Activated B cell treated with CpG ODN at 0.5 μM for 24 hours (primary cell): ENCODE measurements at regions not wholly inside any gene's neighbourhood (a gene's known extent, or its start where the extent isn't known, plus 50 kb on each side); places are given as distances from the start of the nearest gene placed in this dataset.

Experiments
- ATAC-seq: fragments of 200-7000 bp; cut with Tn5 transposase; one replicate; pipeline ENCODE4 v1.10.0; 2021; ENCODE audit warnings: low read depth, mild to moderate bottlenecking, moderate library complexity
- CTCF ChIA-PET: fragments of 350-600 bp; sonication (Branson Sonifier 250); formaldehyde crosslinking; loops from one replicate; lab custom pipeline; 2021; ENCODE audit warnings: antibody characterized with exemption; lab: Charles Lee
- POLR2A ChIA-PET: fragments of 350-600 bp; sonication (Branson Sonifier 250); formaldehyde crosslinking; loops from one replicate; lab custom pipeline; 2021; ENCODE audit warnings: antibody characterized with exemption; lab: Charles Lee
- DNase-seq: peaks from one replicate; pipeline ENCODE4 v3.0.0; 2022
- H3K27ac Mint-ChIP-seq: one replicate; pipeline ENCODE4 v1.8.0; 2020; ENCODE audit warnings: mixed read lengths
- H3K27me3 Mint-ChIP-seq: one replicate; pipeline ENCODE4 v1.8.0; 2021; ENCODE audit warnings: mixed read lengths
- H3K36me3 Mint-ChIP-seq: one replicate; pipeline ENCODE4 v1.8.0; 2021; ENCODE audit warnings: low read depth, mixed read lengths
- H3K4me1 Mint-ChIP-seq: one replicate; pipeline ENCODE4 v1.8.0; 2021; ENCODE audit warnings: mixed read lengths
- H3K4me3 Mint-ChIP-seq: one replicate; pipeline ENCODE4 v1.8.0; 2020; ENCODE audit warnings: mild to moderate bottlenecking, mixed read lengths
- H3K9me3 Mint-ChIP-seq: one replicate; pipeline ENCODE4 v1.8.0; 2020; ENCODE audit warnings: mixed read lengths
- intact Hi-C: fragments of 100-400 bp; cut with micrococcal nuclease; formaldehyde crosslinking; loops from one replicate; pipeline ENCODE4 v1.15.1; 2024
- TF ChIP-seq, protein P1 (sequence below): fragments of 200-600 bp; IDR thresholded peaks from one replicate; pipeline ENCODE4 v1.8.0; 2022; ENCODE audit warnings: antibody characterized with exemption, mild to moderate bottlenecking

DNA sequence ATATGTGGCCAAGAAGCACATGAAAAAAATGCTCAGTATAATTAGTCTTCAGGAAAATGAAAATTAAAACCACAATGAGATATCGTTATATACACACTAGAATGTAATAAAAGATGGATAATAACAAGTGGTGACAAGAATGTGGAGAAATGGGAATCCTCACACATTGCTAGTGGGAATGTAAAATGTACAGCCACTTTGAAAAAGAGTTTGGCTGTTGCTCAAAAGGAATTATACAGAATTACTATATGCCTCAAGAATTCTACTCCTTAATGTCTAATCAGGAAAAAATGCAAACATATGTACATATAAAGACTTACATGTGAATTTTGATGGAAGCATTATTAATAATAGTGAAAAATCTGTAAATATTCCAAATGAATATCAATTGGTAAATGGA, 102.2 kb downstream of the SPCS3 start:
- Mint-ChIP-seq H3K27me3 (peaks cover 2% of the 10 kb centered on the region), H3K4me3 (no peak overlapping the region), H3K27ac (no peak overlapping the region), H3K4me1 (no peaks in the 10 kb centered on the region), H3K9me3 (no peaks in the 10 kb centered on the region), H3K36me3 (no peaks in the 10 kb centered on the region)
- POLR2A ChIA-PET, result no interaction called here
- CTCF ChIA-PET, result no interaction called here
- DNase-seq, result no peak
- intact Hi-C loops, result no loop called here
- ATAC-seq, result no peak
- TF ChIP-seq, protein P1, sequence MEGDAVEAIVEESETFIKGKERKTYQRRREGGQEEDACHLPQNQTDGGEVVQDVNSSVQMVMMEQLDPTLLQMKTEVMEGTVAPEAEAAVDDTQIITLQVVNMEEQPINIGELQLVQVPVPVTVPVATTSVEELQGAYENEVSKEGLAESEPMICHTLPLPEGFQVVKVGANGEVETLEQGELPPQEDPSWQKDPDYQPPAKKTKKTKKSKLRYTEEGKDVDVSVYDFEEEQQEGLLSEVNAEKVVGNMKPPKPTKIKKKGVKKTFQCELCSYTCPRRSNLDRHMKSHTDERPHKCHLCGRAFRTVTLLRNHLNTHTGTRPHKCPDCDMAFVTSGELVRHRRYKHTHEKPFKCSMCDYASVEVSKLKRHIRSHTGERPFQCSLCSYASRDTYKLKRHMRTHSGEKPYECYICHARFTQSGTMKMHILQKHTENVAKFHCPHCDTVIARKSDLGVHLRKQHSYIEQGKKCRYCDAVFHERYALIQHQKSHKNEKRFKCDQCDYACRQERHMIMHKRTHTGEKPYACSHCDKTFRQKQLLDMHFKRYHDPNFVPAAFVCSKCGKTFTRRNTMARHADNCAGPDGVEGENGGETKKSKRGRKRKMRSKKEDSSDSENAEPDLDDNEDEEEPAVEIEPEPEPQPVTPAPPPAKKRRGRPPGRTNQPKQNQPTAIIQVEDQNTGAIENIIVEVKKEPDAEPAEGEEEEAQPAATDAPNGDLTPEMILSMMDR, result no peak

DNA sequence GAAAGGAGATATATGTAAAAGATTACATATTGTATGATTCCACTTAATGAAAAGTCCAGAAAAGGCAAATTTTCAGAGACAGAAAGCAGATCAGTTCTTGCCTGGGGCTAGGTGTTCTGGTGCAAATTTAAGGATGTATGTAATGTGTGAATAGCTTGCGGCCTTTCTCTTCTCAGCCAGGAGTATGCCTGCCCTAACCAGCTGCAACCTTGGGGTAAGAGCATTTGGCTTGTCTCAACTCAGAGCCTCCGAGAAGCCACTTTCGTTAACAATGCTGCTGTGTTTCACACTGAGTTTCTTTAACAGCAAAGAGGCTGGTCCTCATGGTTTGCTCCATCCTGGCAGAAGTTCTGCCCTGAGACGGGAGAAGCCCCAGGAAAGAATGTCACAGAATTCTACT, 102.7 kb downstream of the SPCS3 start:
- DNase-seq, result no peak
- TF ChIP-seq, protein P1, result no peak
- Mint-ChIP-seq H3K27ac (no peak overlapping the region), H3K4me3 (no peak overlapping the region), H3K27me3 (no peaks in the 10 kb centered on the region), H3K36me3 (no peaks in the 10 kb centered on the region), H3K9me3 (no peaks in the 10 kb centered on the region), H3K4me1 (no peaks in the 10 kb centered on the region)
- ChIA-PET POLR2A (no interaction called here), CTCF (no interaction called here)
- ATAC-seq, result no peak
- intact Hi-C loops, result no loop called here

DNA sequence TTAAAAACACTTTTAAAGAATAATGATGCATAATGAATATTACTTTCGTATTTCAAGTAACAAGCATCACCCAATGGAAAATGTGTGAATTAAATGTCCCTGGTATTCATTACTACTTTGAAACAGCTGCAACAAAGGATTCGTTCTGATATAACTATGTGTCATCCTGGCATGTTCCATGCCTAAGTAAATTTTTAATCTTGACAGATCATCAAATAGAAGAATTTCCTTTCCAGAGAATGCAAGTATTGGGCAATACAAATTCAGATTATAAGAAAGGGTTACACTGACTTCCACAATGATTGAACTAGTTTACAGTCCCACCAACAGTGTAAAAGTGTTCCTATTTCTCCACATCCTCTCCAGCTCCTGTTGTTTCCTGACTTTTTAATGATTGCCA, 105.3 kb downstream of the SPCS3 start:
- DNase-seq (no peak), ATAC-seq (no peak)
- CTCF ChIA-PET, result no interaction called here
- no peak overlapping the region for H3K27ac Mint-ChIP-seq
- TF ChIP-seq, protein P1, result no peak
- H3K4me1 Mint-ChIP-seq, result no peaks in the 10 kb centered on the region
- POLR2A ChIA-PET, result no interaction called here
- intact Hi-C loops, result no loop called here
- H3K4me3 Mint-ChIP-seq, result no peak overlapping the region
- H3K27me3 Mint-ChIP-seq, result no peaks in the 10 kb centered on the region
- no peaks in the 10 kb centered on the region for H3K9me3 Mint-ChIP-seq
- H3K36me3 Mint-ChIP-seq, result no peaks in the 10 kb centered on the region

DNA sequence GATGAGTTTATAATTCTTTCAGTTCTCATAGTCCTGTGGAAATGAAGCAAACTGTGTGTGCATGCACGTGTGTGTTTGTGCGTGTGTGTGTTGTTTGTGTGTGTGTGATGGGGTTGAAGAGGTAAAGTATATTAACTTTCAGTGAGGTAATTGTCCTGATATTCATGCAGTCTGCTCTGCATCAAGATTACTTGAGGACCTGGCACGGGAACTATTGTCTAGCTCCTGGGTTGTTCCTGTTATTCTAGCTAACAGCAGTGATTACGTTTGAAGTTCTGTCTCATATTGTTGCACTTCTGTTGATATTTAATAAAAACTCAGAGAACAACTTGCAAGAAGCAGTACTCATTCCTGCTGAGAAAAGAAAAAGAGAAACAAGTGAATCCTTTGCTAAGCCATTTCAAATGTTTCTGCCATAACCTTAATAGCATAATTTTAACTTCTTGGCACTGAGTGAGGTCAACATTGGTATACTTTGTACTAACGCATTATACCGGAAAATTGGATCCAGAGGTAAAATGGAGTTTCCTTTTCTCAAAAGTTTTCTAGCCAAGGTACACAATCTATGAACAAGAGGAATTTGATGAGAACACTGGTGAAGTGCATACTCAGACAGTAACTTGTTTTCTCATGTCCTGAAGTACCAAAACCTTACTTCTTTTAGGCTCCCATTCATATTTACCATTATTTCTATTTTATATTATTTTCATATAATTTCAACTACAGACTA, 113.2 kb downstream of the SPCS3 start:
- TF ChIP-seq, protein P1, result no peak
- Mint-ChIP-seq H3K36me3 (no peaks in the 10 kb centered on the region), H3K27ac (no peak overlapping the region), H3K27me3 (no peaks in the 10 kb centered on the region), H3K4me3 (no peak overlapping the region), H3K4me1 (peaks cover 5% of the 10 kb centered on the region), H3K9me3 (no peaks in the 10 kb centered on the region)
- intact Hi-C loops, result no loop called here
- ChIA-PET POLR2A (no interaction called here), CTCF (no interaction called here)
- DNase-seq, result no peak
- no peak for ATAC-seq

DNA sequence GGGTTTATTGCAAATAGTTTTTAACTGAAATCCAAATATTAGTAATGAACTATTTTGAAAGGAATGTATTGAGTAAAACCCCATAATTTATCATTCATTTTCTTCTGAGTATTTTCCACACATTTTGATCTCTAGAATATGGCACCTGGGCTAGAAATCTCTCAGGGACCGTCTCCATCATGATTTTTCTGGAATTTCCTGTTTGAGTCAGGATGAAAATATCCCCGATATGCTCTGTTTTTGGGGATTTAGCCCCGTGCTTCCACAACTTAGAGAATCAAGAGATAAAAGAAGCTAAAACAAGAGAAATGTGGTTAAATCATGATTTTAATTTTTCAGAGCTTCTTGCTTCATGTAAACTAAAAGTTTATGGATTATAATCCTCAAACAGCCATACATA, 114.2 kb downstream of the SPCS3 start:
- Mint-ChIP-seq H3K27ac (no peak overlapping the region), H3K4me1 (peaks cover 5% of the 10 kb centered on the region), H3K9me3 (no peaks in the 10 kb centered on the region), H3K4me3 (no peak overlapping the region), H3K27me3 (no peaks in the 10 kb centered on the region), H3K36me3 (no peaks in the 10 kb centered on the region)
- DNase-seq (no peak), ATAC-seq (no peak)
- intact Hi-C loops, result no loop called here
- TF ChIP-seq, protein P1, result no peak
- ChIA-PET CTCF (no interaction called here), POLR2A (no interaction called here)
